WTC11 (cell line): ENCODE measurements at regions not wholly inside any gene's neighbourhood (a gene's known extent, or its start where the extent isn't known, plus 50 kb on each side); places are given as distances from the start of the nearest gene placed in this dataset.

Experiments used
- ATAC-seq: fragments of 200-7000 bp; cut with Tn5 transposase; 2 replicates; pipeline ENCODE4 v1.10.0; 2021; ENCODE audit warnings: mild to moderate bottlenecking, moderate library complexity
- CTCF ChIA-PET: fragments of 300-600 bp; sonication (Branson Sonifier 250); formaldehyde crosslinking; loops from one replicate; lab custom pipeline; 2021; ENCODE audit warnings: antibody characterized with exemption; lab: Charles Lee
- POLR2A ChIA-PET: fragments of 350-600 bp; sonication (Branson Sonifier 250); formaldehyde crosslinking; loops from one replicate; lab custom pipeline; 2021; ENCODE audit warnings: antibody characterized with exemption; lab: Charles Lee
- DNase-seq: peaks from one replicate; pipeline ENCODE4 v3.0.0; 2021; ENCODE audit warnings: low spot score
- H3K27ac Mint-ChIP-seq: 2 replicates; pipeline ENCODE4 v1.8.0; 2021; ENCODE audit warnings: mixed read lengths
- H3K27me3 Mint-ChIP-seq: 2 replicates; pipeline ENCODE4 v1.8.0; 2021; ENCODE audit warnings: low read depth, mild to moderate bottlenecking, moderate library complexity, mixed read lengths
- H3K36me3 Mint-ChIP-seq: 2 replicates; pipeline ENCODE4 v1.8.0; 2021; ENCODE audit warnings: mixed read lengths
- H3K4me1 Mint-ChIP-seq: 2 replicates; pipeline ENCODE4 v1.8.0; 2022; ENCODE audit warnings: mixed read lengths
- H3K4me3 Mint-ChIP-seq: 2 replicates; pipeline ENCODE4 v1.8.0; 2021; ENCODE audit warnings: mild to moderate bottlenecking, moderate library complexity, mixed read lengths
- H3K9me3 Mint-ChIP-seq: 2 replicates; pipeline ENCODE4 v1.8.0; 2021; ENCODE audit warnings: mixed read lengths
- CBFB ChIP-seq: sonication (generic); formaldehyde crosslinking; IDR thresholded peaks from 2 replicates; pipeline ENCODE4 v1.8.1; 2022; ENCODE audit warnings: mild to moderate bottlenecking, low read depth, missing genetic modification reagents
- E2F4 ChIP-seq: sonication (generic); formaldehyde crosslinking; IDR thresholded peaks from 2 replicates; pipeline ENCODE4 v1.8.1; 2022; ENCODE audit warnings: low read depth, mild to moderate bottlenecking, moderate library complexity, missing genetic modification reagents, borderline replicate concordance
- E2F5 ChIP-seq: sonication (generic); formaldehyde crosslinking; IDR thresholded peaks from 2 replicates; pipeline ENCODE4 v1.8.1; 2022; ENCODE audit warnings: mild to moderate bottlenecking, moderate library complexity, missing genetic modification reagents
- EMX1 ChIP-seq: fragments of 250-450 bp; sonication (Bioruptor Pico); IDR thresholded peaks from 2 replicates; pipeline ENCODE4 v1.8.0; 2021; ENCODE audit warnings: mild to moderate bottlenecking
- FOXK1 ChIP-seq: sonication (generic); formaldehyde crosslinking; IDR thresholded peaks from 2 replicates; pipeline ENCODE4 v1.8.0; 2022; ENCODE audit warnings: mild to moderate bottlenecking, moderate library complexity, missing genetic modification reagents
- IRF1 ChIP-seq: sonication (generic); formaldehyde crosslinking; IDR thresholded peaks from 2 replicates; pipeline ENCODE4 v1.8.0; 2023; ENCODE audit warnings: missing genetic modification reagents
- KAT7 ChIP-seq: sonication (generic); formaldehyde crosslinking; IDR thresholded peaks from 2 replicates; pipeline ENCODE4 v1.8.1; 2023; ENCODE audit warnings: missing genetic modification reagents, mild to moderate bottlenecking, borderline replicate concordance
- PRDM15 ChIP-seq: sonication (generic); formaldehyde crosslinking; IDR thresholded peaks from 2 replicates; pipeline ENCODE4 v1.8.0; 2022; ENCODE audit warnings: missing genetic modification reagents
- PREB ChIP-seq: sonication (generic); formaldehyde crosslinking; IDR thresholded peaks from 2 replicates; pipeline ENCODE4 v1.8.1; 2022; ENCODE audit warnings: mild to moderate bottlenecking, missing genetic modification reagents, moderate library complexity, borderline replicate concordance
- SMAD3 ChIP-seq: sonication (generic); formaldehyde crosslinking; IDR thresholded peaks from 2 replicates; pipeline ENCODE4 v1.8.0; 2022; ENCODE audit warnings: missing genetic modification reagents, mild to moderate bottlenecking, borderline replicate concordance
- SOX15 ChIP-seq: fragments of 250-450 bp; sonication (Bioruptor Pico); IDR thresholded peaks from 2 replicates; pipeline ENCODE4 v1.9.0; 2021; ENCODE audit warnings: mild to moderate bottlenecking
- TP53 ChIP-seq: sonication (generic); formaldehyde crosslinking; IDR thresholded peaks from 2 replicates; pipeline ENCODE4 v1.8.1; 2023; ENCODE audit warnings: mild to moderate bottlenecking, missing genetic modification reagents
- ZNF281 ChIP-seq: sonication (generic); formaldehyde crosslinking; IDR thresholded peaks from 2 replicates; pipeline ENCODE4 v1.8.0; 2023; ENCODE audit warnings: mild to moderate bottlenecking, missing genetic modification reagents
- ZNF423 ChIP-seq: fragments of 250-450 bp; sonication (Bioruptor Pico); IDR thresholded peaks from 2 replicates; pipeline ENCODE4 v2.1.2; 2022; ENCODE audit warnings: mild to moderate bottlenecking, moderate library complexity
- ZNF512 ChIP-seq: sonication (generic); formaldehyde crosslinking; IDR thresholded peaks from 2 replicates; pipeline ENCODE4 v1.8.1; 2022; ENCODE audit warnings: missing genetic modification reagents, borderline replicate concordance
- ZNF532 ChIP-seq: fragments of 250-450 bp; sonication (Bioruptor Pico); IDR thresholded peaks from 2 replicates; pipeline ENCODE4 v1.9.0; 2021; ENCODE audit warnings: mild to moderate bottlenecking, borderline replicate concordance
- ZNF671 ChIP-seq: fragments of 250-450 bp; sonication (Bioruptor Pico); IDR thresholded peaks from 2 replicates; pipeline ENCODE4 v1.8.0; 2021; ENCODE audit warnings: mild to moderate bottlenecking

GRCh38 chr10:123327896-123328295 is 173.7 kb downstream of the BUB3 start:
- DNase-seq (no peak), ATAC-seq (no peak)
- Mint-ChIP-seq H3K9me3 (peaks cover 38% of the 10 kb centered on the region), H3K4me3 (no peak overlapping the region), H3K27me3 (no peaks in the 10 kb centered on the region), H3K4me1 (peaks cover 2% of the 10 kb centered on the region), H3K27ac (no peak overlapping the region), H3K36me3 (peaks cover 15% of the 10 kb centered on the region)
- no peak for TF ChIP-seq CBFB (CRISPR knock-in tag)
- TF ChIP-seq E2F5: no peak
- no peak for TF ChIP-seq EMX1
- no peak for TF ChIP-seq E2F4 (CRISPR knock-in tag)
- ChIA-PET POLR2A (no interaction called here), CTCF (no interaction called here)

- Mint-ChIP-seq H3K4me1 (peaks cover 2% of the 10 kb centered on the region), H3K36me3 (peaks cover 21% of the 10 kb centered on the region), H3K9me3 (peaks cover 41% of the 10 kb centered on the region), H3K4me3 (no peak overlapping the region), H3K27me3 (no peaks in the 10 kb centered on the region), H3K27ac (no peak overlapping the region)
- ChIA-PET CTCF (no interaction called here), POLR2A (no interaction called here)
- DNase-seq (no peak), ATAC-seq (no peak)
- TF ChIP-seq PRDM15 (CRISPR knock-in tag) (no peak), ZNF671 (CRISPR knock-in tag) (no peak), ZNF281 (CRISPR knock-in tag) (no peak), ZNF423 (no peak), TP53 (CRISPR knock-in tag) (no peak), ZNF512 (no peak), FOXK1 (CRISPR knock-in tag) (no peak), E2F4 (CRISPR knock-in tag) (no peak), ZNF532 (CRISPR knock-in tag) (no peak), KAT7 (CRISPR knock-in tag) (no peak), PREB (CRISPR knock-in tag) (no peak), SMAD3 (CRISPR knock-in tag) (no peak), IRF1 (CRISPR knock-in tag) (no peak), EMX1 (no peak), SOX15 (CRISPR knock-in tag) (no peak)
These were observed 177.2 kb downstream of the BUB3 start for GRCh38 chr10:123331438-123331837.
